ENCODE measurements at regions not wholly inside any gene's neighbourhood (a gene's known extent, or its start where the extent isn't known, plus 50 kb on each side); places are given as distances from the start of the nearest gene placed in this dataset.

DNA sequence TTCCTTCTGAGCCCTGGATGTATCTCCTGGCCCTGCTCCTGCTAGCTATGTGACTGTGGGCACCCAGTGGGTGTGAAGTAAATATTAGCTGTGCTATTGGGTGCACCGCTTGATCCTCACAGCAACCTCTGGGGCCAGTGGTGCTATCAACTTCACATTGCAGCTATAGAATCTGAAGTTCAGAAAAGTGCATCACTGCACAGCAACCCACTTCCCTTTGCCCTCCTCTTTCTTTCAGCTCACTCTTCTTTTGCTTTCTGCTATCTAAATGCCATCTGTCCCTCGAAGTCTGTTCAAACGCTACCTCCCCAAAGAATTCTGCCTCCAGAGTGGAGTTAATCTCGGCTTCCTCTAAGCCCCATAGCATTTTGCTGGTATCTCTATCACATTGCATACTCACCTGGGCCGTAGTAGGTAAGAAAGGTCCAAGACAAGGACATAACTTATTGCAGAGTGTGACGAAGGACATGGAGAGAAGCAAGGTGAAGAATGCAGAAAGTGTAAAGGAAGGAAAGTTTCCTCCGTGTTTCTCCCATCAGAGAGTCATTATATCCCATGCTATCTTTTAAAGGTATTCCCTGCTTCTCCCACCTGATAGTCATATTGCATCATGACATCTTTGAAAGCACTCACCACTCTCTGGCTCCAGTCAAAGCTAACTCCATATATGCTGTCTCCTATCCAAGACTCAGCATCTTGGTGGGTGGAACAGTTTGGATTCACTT, 57.1 kb upstream of the BCL6 start:
- Histone ChIP-seq H3K27me3 (no peaks in the 10 kb centered on the region), H3K4me3 (no peak overlapping the region), H3K36me3 (no peaks in the 10 kb centered on the region), H3K9me3 (ENCODE audit: low read depth) (no peaks in the 10 kb centered on the region), H3K27ac (no peak overlapping the region), H3K4me1 (ENCODE audit: low read depth) (no peaks in the 10 kb centered on the region)
- TF ChIP-seq, protein P1, sequence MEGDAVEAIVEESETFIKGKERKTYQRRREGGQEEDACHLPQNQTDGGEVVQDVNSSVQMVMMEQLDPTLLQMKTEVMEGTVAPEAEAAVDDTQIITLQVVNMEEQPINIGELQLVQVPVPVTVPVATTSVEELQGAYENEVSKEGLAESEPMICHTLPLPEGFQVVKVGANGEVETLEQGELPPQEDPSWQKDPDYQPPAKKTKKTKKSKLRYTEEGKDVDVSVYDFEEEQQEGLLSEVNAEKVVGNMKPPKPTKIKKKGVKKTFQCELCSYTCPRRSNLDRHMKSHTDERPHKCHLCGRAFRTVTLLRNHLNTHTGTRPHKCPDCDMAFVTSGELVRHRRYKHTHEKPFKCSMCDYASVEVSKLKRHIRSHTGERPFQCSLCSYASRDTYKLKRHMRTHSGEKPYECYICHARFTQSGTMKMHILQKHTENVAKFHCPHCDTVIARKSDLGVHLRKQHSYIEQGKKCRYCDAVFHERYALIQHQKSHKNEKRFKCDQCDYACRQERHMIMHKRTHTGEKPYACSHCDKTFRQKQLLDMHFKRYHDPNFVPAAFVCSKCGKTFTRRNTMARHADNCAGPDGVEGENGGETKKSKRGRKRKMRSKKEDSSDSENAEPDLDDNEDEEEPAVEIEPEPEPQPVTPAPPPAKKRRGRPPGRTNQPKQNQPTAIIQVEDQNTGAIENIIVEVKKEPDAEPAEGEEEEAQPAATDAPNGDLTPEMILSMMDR (IDR thresholded peaks at IDR 0.05; ENCODE audit: low read depth, low read length), result no peak
- DNase-seq (ENCODE audit: low read depth in 1 of 2, low spot score in 1 of 2), result no peak

DNA sequence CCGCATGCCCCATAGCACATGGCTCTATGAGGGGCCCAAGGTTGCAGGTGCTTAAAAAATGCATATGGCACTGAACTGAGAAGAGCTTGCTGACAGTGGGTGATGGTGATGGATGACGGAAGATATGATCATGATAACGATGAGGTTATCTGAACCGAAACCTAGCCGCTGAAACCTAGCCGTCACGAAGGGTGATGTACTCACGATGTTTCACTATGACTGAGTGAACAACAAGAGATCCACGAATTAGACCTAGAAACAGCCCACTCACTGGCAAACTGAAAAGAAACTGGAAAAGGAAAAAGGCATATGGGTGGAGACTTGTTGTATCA, 57.6 kb upstream of the BCL6 start:
- Histone ChIP-seq H3K27ac (no peak overlapping the region), H3K9me3 (ENCODE audit: low read depth) (no peaks in the 10 kb centered on the region)
- TF ChIP-seq, protein P1 (IDR thresholded peaks at IDR 0.05; ENCODE audit: low read depth, low read length), result no peak

GRCh38 chr3:187804120-187804744, 59.0 kb upstream of the BCL6 start:
- DNase-seq (ENCODE audit: low read depth in 1 of 2, low spot score in 1 of 2), result no peak
- TF ChIP-seq, protein P1 (IDR thresholded peaks at IDR 0.05; ENCODE audit: low read depth, low read length), result no peak
- Histone ChIP-seq H3K27me3 (no peaks in the 10 kb centered on the region), H3K36me3 (no peaks in the 10 kb centered on the region), H3K27ac (no peak overlapping the region), H3K4me3 (no peak overlapping the region), H3K4me1 (ENCODE audit: low read depth) (no peaks in the 10 kb centered on the region), H3K9me3 (ENCODE audit: low read depth) (no peaks in the 10 kb centered on the region)

More for the DNA sequence above, 57.6 kb upstream of the BCL6 start:
- Histone ChIP-seq H3K4me3 (no peak overlapping the region), H3K36me3 (no peaks in the 10 kb centered on the region), H3K4me1 (ENCODE audit: low read depth) (no peaks in the 10 kb centered on the region), H3K27me3 (no peaks in the 10 kb centered on the region)
- DNase-seq (ENCODE audit: low read depth in 1 of 2, low spot score in 1 of 2), result no peak

- DNase-seq (ENCODE audit: low read depth in 1 of 2, low spot score in 1 of 2), result no peak
- no peak overlapping the region for H3K4me3 ChIP-seq
Measured at GRCh38 chr3:187804745-187805121, 59.5 kb upstream of the BCL6 start.

GRCh38 chr3:187805774-187806173, 60.5 kb upstream of the BCL6 start:
- H3K9me3 ChIP-seq (ENCODE audit: low read depth), result no peaks in the 10 kb centered on the region
- H3K27ac ChIP-seq, result no peak overlapping the region
- DNase-seq (ENCODE audit: low read depth in 1 of 2, low spot score in 1 of 2), result no peak
- H3K4me1 ChIP-seq (ENCODE audit: low read depth), result no peaks in the 10 kb centered on the region
- TF ChIP-seq, protein P1 (IDR thresholded peaks at IDR 0.05; ENCODE audit: low read depth, low read length), result no peak
- H3K27me3 ChIP-seq, result no peaks in the 10 kb centered on the region
- H3K36me3 ChIP-seq, result no peaks in the 10 kb centered on the region
- no peak overlapping the region for H3K4me3 ChIP-seq

More at GRCh38 chr3:187804745-187805121, 59.5 kb upstream of the BCL6 start:
- Histone ChIP-seq H3K36me3 (no peaks in the 10 kb centered on the region), H3K4me1 (ENCODE audit: low read depth) (no peaks in the 10 kb centered on the region), H3K27me3 (no peaks in the 10 kb centered on the region), H3K9me3 (ENCODE audit: low read depth) (no peaks in the 10 kb centered on the region), H3K27ac (no peak overlapping the region)
- TF ChIP-seq, protein P1 (IDR thresholded peaks at IDR 0.05; ENCODE audit: low read depth, low read length), result no peak

Measured in cardiac muscle cell (in vitro differentiated cells and primary cell).